ENCODE measurements at regions not wholly inside any gene's neighbourhood (a gene's known extent, or its start where the extent isn't known, plus 50 kb on each side); places are given as distances from the start of the nearest gene placed in this dataset.

- no peak for DNase-seq (ENCODE audit: low read depth)
- TF ChIP-seq, protein P1, sequence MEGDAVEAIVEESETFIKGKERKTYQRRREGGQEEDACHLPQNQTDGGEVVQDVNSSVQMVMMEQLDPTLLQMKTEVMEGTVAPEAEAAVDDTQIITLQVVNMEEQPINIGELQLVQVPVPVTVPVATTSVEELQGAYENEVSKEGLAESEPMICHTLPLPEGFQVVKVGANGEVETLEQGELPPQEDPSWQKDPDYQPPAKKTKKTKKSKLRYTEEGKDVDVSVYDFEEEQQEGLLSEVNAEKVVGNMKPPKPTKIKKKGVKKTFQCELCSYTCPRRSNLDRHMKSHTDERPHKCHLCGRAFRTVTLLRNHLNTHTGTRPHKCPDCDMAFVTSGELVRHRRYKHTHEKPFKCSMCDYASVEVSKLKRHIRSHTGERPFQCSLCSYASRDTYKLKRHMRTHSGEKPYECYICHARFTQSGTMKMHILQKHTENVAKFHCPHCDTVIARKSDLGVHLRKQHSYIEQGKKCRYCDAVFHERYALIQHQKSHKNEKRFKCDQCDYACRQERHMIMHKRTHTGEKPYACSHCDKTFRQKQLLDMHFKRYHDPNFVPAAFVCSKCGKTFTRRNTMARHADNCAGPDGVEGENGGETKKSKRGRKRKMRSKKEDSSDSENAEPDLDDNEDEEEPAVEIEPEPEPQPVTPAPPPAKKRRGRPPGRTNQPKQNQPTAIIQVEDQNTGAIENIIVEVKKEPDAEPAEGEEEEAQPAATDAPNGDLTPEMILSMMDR (IDR thresholded peaks at IDR 0.05; ENCODE audit: insufficient read depth, low read depth, low read length, missing control alignments): no peak
- H3K4me3 ChIP-seq (ENCODE audit: low read length): no peak overlapping the region
Measured at GRCh38 chr11:23520226-23520960, 660.1 kb upstream of the CCDC179 start.

- no peak for DNase-seq (ENCODE audit: low read depth)
- TF ChIP-seq, protein P1 (IDR thresholded peaks at IDR 0.05; ENCODE audit: insufficient read depth, low read depth, low read length, missing control alignments): no peak
- no peak overlapping the region for H3K4me3 ChIP-seq (ENCODE audit: low read length)
Measured at GRCh38 chr11:23536907-23537306, 676.6 kb upstream of the CCDC179 start.

- no peak overlapping the region for H3K4me3 ChIP-seq (ENCODE audit: low read length)
- TF ChIP-seq, protein P1 (IDR thresholded peaks at IDR 0.05; ENCODE audit: insufficient read depth, low read depth, low read length, missing control alignments): no peak
- DNase-seq (ENCODE audit: low read depth): no peak
Measured at GRCh38 chr11:23539556-23539955, 679.3 kb upstream of the CCDC179 start.

- peak; percentile 46 for DNase-seq (ENCODE audit: low read depth)
- no peak overlapping the region for H3K4me3 ChIP-seq (ENCODE audit: low read length)
- TF ChIP-seq, protein P1 (IDR thresholded peaks at IDR 0.05; ENCODE audit: insufficient read depth, low read depth, low read length, missing control alignments): peak; percentile 75
Measured at GRCh38 chr11:23540101-23540561, 679.9 kb upstream of the CCDC179 start.

DNA sequence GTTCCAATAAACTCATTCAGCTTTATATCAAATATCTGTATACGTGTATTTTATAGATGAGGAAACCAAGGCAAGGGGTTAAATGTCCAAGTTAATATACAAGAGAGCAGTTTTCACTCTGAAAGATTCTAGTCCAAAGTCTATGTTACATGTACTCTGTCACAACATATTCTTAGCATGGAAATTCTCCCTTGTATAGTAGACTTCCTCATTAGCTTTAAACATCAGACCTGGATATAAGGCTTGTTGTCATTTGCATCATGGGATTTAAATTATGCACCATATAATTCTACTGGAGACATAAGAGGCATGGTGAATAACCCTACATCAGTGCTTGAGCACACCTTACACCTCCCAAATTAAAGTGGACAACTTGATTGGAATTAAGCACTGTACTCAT, 681.9 kb upstream of the CCDC179 start:
- TF ChIP-seq, protein P1 (IDR thresholded peaks at IDR 0.05; ENCODE audit: insufficient read depth, low read depth, low read length, missing control alignments): no peak
- no peak for DNase-seq (ENCODE audit: low read depth)
- H3K4me3 ChIP-seq (ENCODE audit: low read length): no peak overlapping the region

DNA sequence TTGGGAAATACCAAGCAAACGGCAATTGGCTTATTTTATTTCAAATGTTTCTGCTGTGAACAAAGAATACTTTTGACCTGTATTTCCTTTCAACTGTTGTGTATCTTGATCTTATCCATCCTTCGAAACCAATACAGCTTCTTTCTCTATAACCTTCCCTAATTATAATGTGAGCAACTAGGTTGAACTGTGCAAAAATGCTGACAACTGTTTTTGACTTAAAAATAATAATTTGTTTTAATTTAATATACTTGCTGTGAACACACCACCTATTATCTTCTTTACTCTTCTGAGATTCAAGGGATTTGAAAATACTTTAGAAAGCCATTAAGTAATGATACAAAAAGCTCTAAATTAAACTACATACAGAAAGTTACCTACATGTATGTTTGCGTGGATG, 682.5 kb upstream of the CCDC179 start:
- DNase-seq (ENCODE audit: low read depth): no peak

More for the DNA sequence above, 682.5 kb upstream of the CCDC179 start:
- no peak overlapping the region for H3K4me3 ChIP-seq (ENCODE audit: low read length)
- TF ChIP-seq, protein P1 (IDR thresholded peaks at IDR 0.05; ENCODE audit: insufficient read depth, low read depth, low read length, missing control alignments): no peak
